ENCODE measurements at regions not wholly inside any gene's neighbourhood (a gene's known extent, or its start where the extent isn't known, plus 50 kb on each side); places are given as distances from the start of the nearest gene placed in this dataset.

GRCh38 chr18:73869182-73869581 lies 278.5 kb downstream of the FBXO15 start:
- no peaks in the 10 kb centered on the region for H3K36me3 ChIP-seq (ENCODE audit: insufficient read depth, low read length, poor library complexity, severe bottlenecking)
- TF ChIP-seq, protein P1, sequence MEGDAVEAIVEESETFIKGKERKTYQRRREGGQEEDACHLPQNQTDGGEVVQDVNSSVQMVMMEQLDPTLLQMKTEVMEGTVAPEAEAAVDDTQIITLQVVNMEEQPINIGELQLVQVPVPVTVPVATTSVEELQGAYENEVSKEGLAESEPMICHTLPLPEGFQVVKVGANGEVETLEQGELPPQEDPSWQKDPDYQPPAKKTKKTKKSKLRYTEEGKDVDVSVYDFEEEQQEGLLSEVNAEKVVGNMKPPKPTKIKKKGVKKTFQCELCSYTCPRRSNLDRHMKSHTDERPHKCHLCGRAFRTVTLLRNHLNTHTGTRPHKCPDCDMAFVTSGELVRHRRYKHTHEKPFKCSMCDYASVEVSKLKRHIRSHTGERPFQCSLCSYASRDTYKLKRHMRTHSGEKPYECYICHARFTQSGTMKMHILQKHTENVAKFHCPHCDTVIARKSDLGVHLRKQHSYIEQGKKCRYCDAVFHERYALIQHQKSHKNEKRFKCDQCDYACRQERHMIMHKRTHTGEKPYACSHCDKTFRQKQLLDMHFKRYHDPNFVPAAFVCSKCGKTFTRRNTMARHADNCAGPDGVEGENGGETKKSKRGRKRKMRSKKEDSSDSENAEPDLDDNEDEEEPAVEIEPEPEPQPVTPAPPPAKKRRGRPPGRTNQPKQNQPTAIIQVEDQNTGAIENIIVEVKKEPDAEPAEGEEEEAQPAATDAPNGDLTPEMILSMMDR (conservative IDR thresholded peaks at IDR 0.05; ENCODE audit: low read depth, low read length): no peak
- TF ChIP-seq EZH2 (IDR thresholded peaks at IDR 0.05; ENCODE audit: borderline replicate concordance, low read depth, low read length, poor library complexity, severe bottlenecking): no peak
- H3K4me1 ChIP-seq (ENCODE audit: insufficient read depth, low read length, poor library complexity, severe bottlenecking): no peaks in the 10 kb centered on the region
- no peak overlapping the region for H3K4me3 ChIP-seq (ENCODE audit: low read depth, low read length, poor library complexity, severe bottlenecking)
- CTCF ChIA-PET: no interaction called here
- H3K9me3 ChIP-seq (ENCODE audit: low read depth, low read length, poor library complexity, severe bottlenecking): no peaks in the 10 kb centered on the region
- intact Hi-C loops (cut with micrococcal nuclease; ENCODE audit: unreplicated experiment): no loop called here
- no peak for DNase-seq (ENCODE audit: low spot score)
- POLR2A ChIA-PET (ENCODE audit: low non-redundant PET): no interaction called here
- no TSS peak for BruUV-seq (replicated peaks)
- H3K27me3 ChIP-seq (replicated peaks; ENCODE audit: insufficient read depth, low read depth, low read length, poor library complexity): no peaks in the 10 kb centered on the region
- no peak overlapping the region for H3K27ac ChIP-seq (ENCODE audit: low read depth, low read length, poor library complexity, severe bottlenecking)

DNA sequence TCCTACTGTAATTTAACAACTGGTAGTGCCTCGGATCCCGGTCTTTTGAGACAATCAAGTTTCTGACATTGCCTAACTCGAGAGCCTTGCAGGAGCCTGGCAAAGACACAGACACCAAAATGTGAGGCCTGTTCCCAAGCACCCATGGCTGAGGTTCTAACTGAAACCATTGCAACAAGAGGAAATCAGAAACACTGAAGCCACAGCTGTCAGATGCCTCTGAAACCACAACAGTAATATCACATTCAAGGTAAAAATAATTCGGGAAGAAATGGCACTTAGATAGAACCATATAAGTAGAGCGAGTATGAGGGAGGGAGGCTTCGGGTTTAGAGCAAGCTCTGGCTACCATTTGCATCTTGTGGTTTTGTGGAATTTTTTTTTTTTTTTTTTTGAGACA lies 285.9 kb downstream of the FBXO15 start:
- DNase-seq (ENCODE audit: low spot score): no peak
- Histone ChIP-seq H3K36me3 (ENCODE audit: insufficient read depth, low read length, poor library complexity, severe bottlenecking) (no peaks in the 10 kb centered on the region), H3K9me3 (ENCODE audit: low read depth, low read length, poor library complexity, severe bottlenecking) (no peaks in the 10 kb centered on the region), H3K4me3 (ENCODE audit: low read depth, low read length, poor library complexity, severe bottlenecking) (no peak overlapping the region), H3K27ac (ENCODE audit: low read depth, low read length, poor library complexity, severe bottlenecking) (no peak overlapping the region), H3K27me3 (replicated peaks; ENCODE audit: insufficient read depth, low read depth, low read length, poor library complexity) (no peaks in the 10 kb centered on the region), H3K4me1 (ENCODE audit: insufficient read depth, low read length, poor library complexity, severe bottlenecking) (no peaks in the 10 kb centered on the region)
- ChIA-PET POLR2A (ENCODE audit: low non-redundant PET) (no interaction called here), CTCF (no interaction called here)
- intact Hi-C loops (cut with micrococcal nuclease; ENCODE audit: unreplicated experiment): no loop called here
- TF ChIP-seq, protein P1 (conservative IDR thresholded peaks at IDR 0.05; ENCODE audit: low read depth, low read length): no peak
- TF ChIP-seq EZH2 (IDR thresholded peaks at IDR 0.05; ENCODE audit: borderline replicate concordance, low read depth, low read length, poor library complexity, severe bottlenecking): no peak
- BruUV-seq (replicated peaks): no TSS peak

DNA sequence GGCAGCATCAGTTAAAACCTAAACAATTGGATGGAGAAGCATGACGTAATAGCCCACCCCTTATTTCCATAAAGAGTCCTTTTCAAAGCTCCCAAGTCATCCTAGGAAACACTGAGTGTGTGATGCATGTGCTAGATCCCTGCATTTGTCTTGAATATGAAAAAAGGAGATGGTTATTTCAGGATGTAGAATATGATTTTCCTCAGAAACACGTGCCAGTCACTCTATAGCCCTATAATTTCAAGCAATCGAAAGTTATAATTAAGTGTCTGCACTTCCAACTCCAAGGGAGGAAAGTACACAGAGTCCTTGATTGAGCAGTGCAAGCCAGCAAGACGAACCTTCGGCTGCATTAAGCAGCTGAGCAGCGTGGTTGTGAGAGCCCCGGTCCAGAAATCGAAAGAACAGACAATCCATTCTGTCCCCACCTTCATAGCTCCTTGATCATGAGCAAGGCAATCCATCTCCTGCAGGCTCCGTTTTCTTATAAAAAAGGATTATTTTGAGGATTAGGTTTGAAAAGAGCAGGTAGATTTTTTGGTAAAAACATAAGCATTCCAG lies 287.7 kb downstream of the FBXO15 start:
- intact Hi-C loops (cut with micrococcal nuclease; ENCODE audit: unreplicated experiment): no loop called here
- CTCF ChIA-PET: no interaction called here
- H3K27ac ChIP-seq (ENCODE audit: low read depth, low read length, poor library complexity, severe bottlenecking): no peak overlapping the region
- DNase-seq (ENCODE audit: low spot score): no peak
- H3K9me3 ChIP-seq (ENCODE audit: low read depth, low read length, poor library complexity, severe bottlenecking): no peaks in the 10 kb centered on the region
- H3K4me3 ChIP-seq (ENCODE audit: low read depth, low read length, poor library complexity, severe bottlenecking): no peak overlapping the region
- POLR2A ChIA-PET (ENCODE audit: low non-redundant PET): no interaction called here
- H3K27me3 ChIP-seq (replicated peaks; ENCODE audit: insufficient read depth, low read depth, low read length, poor library complexity): no peaks in the 10 kb centered on the region
- TF ChIP-seq EZH2 (IDR thresholded peaks at IDR 0.05; ENCODE audit: borderline replicate concordance, low read depth, low read length, poor library complexity, severe bottlenecking): no peak
- BruUV-seq (replicated peaks): no TSS peak
- no peaks in the 10 kb centered on the region for H3K4me1 ChIP-seq (ENCODE audit: insufficient read depth, low read length, poor library complexity, severe bottlenecking)
- no peaks in the 10 kb centered on the region for H3K36me3 ChIP-seq (ENCODE audit: insufficient read depth, low read length, poor library complexity, severe bottlenecking)

DNA sequence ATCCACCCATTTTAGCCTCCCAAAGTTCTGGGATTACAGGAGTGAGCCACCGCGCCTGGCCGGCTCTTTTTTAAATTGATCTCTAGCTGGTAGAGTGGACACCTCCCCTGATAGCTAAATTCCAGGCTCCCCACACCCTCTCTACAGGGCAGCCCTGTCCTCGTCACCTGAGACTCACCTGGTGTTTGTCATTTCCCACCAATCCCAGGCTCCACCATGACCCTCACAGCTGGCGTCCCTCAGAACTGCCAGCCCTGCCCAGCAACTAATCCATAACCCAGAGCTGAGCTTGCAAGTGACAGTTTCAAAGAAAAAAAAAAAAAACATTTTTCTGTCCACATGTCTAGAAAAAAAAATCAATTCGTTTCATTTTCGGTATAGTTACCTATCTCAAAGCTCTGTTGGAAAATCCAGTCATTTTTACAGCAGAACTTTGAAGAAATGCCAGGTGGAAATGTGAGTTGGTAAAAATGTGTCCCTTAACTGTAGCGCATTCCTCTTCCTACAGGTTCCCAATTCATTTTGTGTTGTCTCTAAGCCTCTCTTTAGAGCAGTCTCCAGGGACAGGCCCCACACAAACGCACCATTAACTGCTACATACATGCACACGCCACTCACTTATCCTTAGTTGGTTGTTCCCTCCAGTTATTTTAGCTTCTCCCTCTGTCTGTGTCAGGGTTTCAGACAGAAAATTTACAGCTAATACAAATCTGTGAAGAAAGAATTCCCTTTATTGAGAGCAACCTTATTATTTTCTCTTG lies 294.7 kb downstream of the FBXO15 start:
- no peak overlapping the region for H3K4me3 ChIP-seq (ENCODE audit: low read depth, low read length, poor library complexity, severe bottlenecking)
- CTCF ChIA-PET: no interaction called here
- no peaks in the 10 kb centered on the region for H3K4me1 ChIP-seq (ENCODE audit: insufficient read depth, low read length, poor library complexity, severe bottlenecking)
- H3K9me3 ChIP-seq (ENCODE audit: low read depth, low read length, poor library complexity, severe bottlenecking): no peaks in the 10 kb centered on the region
- H3K27me3 ChIP-seq (replicated peaks; ENCODE audit: insufficient read depth, low read depth, low read length, poor library complexity): no peaks in the 10 kb centered on the region
- H3K27ac ChIP-seq (ENCODE audit: low read depth, low read length, poor library complexity, severe bottlenecking): no peak overlapping the region
- TF ChIP-seq, protein P1 (conservative IDR thresholded peaks at IDR 0.05; ENCODE audit: low read depth, low read length): no peak
- POLR2A ChIA-PET (ENCODE audit: low non-redundant PET): no interaction called here
- H3K36me3 ChIP-seq (ENCODE audit: insufficient read depth, low read length, poor library complexity, severe bottlenecking): no peaks in the 10 kb centered on the region
- BruUV-seq (replicated peaks): no TSS peak
- no peak for DNase-seq (ENCODE audit: low spot score)
- intact Hi-C loops (cut with micrococcal nuclease; ENCODE audit: unreplicated experiment): no loop called here

All from A673 (cell line).